Stimulated activated CD4-positive, alpha-beta T cell treated with anti-CD3 and anti-CD28 coated beads, Interleukin-15, amount 100 ng/mL, for 1 hour (primary cell): ENCODE measurements at regions not wholly inside any gene's neighbourhood (a gene's known extent, or its start where the extent isn't known, plus 50 kb on each side); places are given as distances from the start of the nearest gene placed in this dataset.

Source experiments
- DNase-seq, 2 donors: peaks; one replicate each; pipeline ENCODE4 v3.0.0-alpha.2; 2020; ENCODE audit warnings: low read depth in 1 of 2, low spot score in 1 of 2

- peak in 1 of 2 donors; percentile 44 for DNase-seq
Measured at GRCh38 chr10:94279835-94280709, 82.7 kb downstream of the NOC3L start.

GRCh38 chr10:94281654-94282053 lies 81.1 kb downstream of the NOC3L start:
- DNase-seq: no peak

GRCh38 chr10:94282369-94282768 lies 80.4 kb downstream of the NOC3L start:
- no peak for DNase-seq
